Activated naive CD8-positive, alpha-beta T cell treated with anti-CD3 and anti-CD28 coated beads, Interleukin-2, amount 50 U/mL, for 24 hours (primary cell): ENCODE measurements at regions not wholly inside any gene's neighbourhood (a gene's known extent, or its start where the extent isn't known, plus 50 kb on each side); places are given as distances from the start of the nearest gene placed in this dataset.

ENCODE experiments used
- ATAC-seq: fragments of 150-1000 bp; cut with Tn5 transposase; one replicate; pipeline ENCODE4 v1.10.0; 2021
- DNase-seq: peaks from one replicate; pipeline ENCODE4 v3.0.0; 2021
- H3K27ac Mint-ChIP-seq: one replicate; pipeline ENCODE4 v1.8.0; 2021; ENCODE audit warnings: mild to moderate bottlenecking, mixed read lengths
- H3K27me3 Mint-ChIP-seq: one replicate; pipeline ENCODE4 v1.8.0; 2021; ENCODE audit warnings: mixed read lengths
- H3K36me3 Mint-ChIP-seq: one replicate; pipeline ENCODE4 v1.8.0; 2021; ENCODE audit warnings: low read depth, mixed read lengths
- H3K4me1 Mint-ChIP-seq: one replicate; pipeline ENCODE4 v1.8.0; 2021; ENCODE audit warnings: mixed read lengths
- H3K4me3 Mint-ChIP-seq: one replicate; pipeline ENCODE4 v1.8.0; 2021; ENCODE audit warnings: mild to moderate bottlenecking, moderate library complexity, mixed read lengths
- H3K9me3 Mint-ChIP-seq: one replicate; pipeline ENCODE4 v1.8.0; 2021; ENCODE audit warnings: mixed read lengths

DNA sequence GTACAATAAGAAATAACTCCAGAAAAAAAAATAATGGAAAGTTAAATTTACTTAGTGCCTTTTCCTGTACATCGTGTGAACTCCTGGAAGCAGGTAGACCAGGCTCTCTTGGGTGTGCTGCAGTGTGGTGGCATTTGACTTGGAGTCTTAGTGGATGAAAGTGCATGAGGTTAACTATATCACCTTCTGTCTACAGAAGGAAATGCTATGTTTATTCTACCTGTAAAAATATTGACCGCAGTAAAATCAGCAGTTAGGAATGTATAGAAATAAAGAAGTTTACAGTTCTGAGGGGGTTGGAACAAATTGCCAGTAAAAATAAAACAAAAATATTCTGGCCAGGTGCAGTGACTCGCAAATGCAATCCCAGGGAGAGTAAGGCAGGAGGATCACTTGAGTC lies 722.1 kb downstream of the LIG4 start:
- ATAC-seq, result no peak
- no peak for DNase-seq
- Mint-ChIP-seq H3K27me3 (no peaks in the 10 kb centered on the region), H3K27ac (no peak overlapping the region), H3K9me3 (peaks cover 18% of the 10 kb centered on the region), H3K36me3 (no peaks in the 10 kb centered on the region), H3K4me1 (peaks cover 3% of the 10 kb centered on the region), H3K4me3 (no peak overlapping the region)

- no peaks in the 10 kb centered on the region for H3K4me1 Mint-ChIP-seq
- ATAC-seq (no peak), DNase-seq (no peak)
- no peaks in the 10 kb centered on the region for H3K27me3 Mint-ChIP-seq
- peaks cover 4% of the 10 kb centered on the region for H3K9me3 Mint-ChIP-seq
- no peaks in the 10 kb centered on the region for H3K36me3 Mint-ChIP-seq
- no peak overlapping the region for H3K27ac Mint-ChIP-seq
- no peak overlapping the region for H3K4me3 Mint-ChIP-seq
Measured at GRCh38 chr13:107482688-107483087, 732.6 kb downstream of the LIG4 start.

DNA sequence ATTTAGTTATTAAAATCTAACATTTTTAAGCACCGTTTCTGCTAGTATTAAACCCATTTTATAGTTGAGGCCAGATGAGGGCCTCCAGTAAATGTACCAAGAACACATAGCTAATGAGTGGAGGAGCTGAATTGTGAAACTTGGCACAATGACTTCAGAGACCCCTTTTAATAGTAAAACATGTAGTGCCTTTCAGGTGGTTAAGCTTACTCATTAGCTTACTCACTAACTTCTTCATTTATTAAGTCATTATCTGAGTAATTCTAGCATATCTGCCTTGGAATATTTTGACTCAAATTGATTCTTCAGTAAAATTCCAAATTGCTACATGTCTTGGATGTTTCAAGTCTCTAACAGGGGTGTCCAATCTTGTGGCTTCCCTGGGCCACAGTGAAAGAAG lies 735.2 kb downstream of the LIG4 start:
- H3K9me3 Mint-ChIP-seq, result peaks cover 4% of the 10 kb centered on the region
- H3K27me3 Mint-ChIP-seq, result no peaks in the 10 kb centered on the region
- H3K27ac Mint-ChIP-seq, result no peak overlapping the region
- no peak for DNase-seq
- no peaks in the 10 kb centered on the region for H3K36me3 Mint-ChIP-seq
- H3K4me3 Mint-ChIP-seq, result no peak overlapping the region
- H3K4me1 Mint-ChIP-seq, result no peaks in the 10 kb centered on the region
- ATAC-seq, result no peak

GRCh38 chr13:107477772-107478379 lies 737.5 kb downstream of the LIG4 start:
- DNase-seq (no peak), ATAC-seq (no peak)
- Mint-ChIP-seq H3K4me3 (no peak overlapping the region), H3K27ac (no peak overlapping the region), H3K4me1 (no peaks in the 10 kb centered on the region), H3K27me3 (no peaks in the 10 kb centered on the region), H3K9me3 (peaks cover 3% of the 10 kb centered on the region), H3K36me3 (no peaks in the 10 kb centered on the region)

GRCh38 chr13:107475753-107476453 lies 739.4 kb downstream of the LIG4 start:
- Mint-ChIP-seq H3K27ac (no peak overlapping the region), H3K36me3 (no peaks in the 10 kb centered on the region), H3K9me3 (peaks cover 4% of the 10 kb centered on the region), H3K4me3 (no peak overlapping the region), H3K27me3 (no peaks in the 10 kb centered on the region), H3K4me1 (no peaks in the 10 kb centered on the region)
- no peak for ATAC-seq
- DNase-seq, result no peak

DNA sequence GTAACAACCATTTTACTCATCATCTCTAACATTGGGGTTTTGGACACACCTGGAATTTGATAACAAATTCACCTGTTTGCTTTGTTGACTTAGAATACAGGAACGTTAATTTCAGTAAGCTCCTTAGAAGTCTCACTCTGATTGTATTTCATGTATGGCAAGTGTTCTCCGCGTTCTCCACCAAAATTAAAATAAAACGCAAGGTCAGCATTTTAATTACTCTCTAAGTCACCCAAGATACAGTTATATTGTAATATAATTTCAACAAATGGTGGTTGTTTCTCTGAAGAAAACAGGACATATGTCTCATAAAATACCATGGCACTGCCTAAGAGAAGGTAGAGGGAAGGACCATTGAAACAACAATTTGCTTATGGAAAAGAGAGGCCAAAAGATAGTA lies 742.1 kb downstream of the LIG4 start:
- Mint-ChIP-seq H3K27me3 (no peaks in the 10 kb centered on the region), H3K9me3 (peaks cover 8% of the 10 kb centered on the region), H3K27ac (no peak overlapping the region), H3K4me1 (no peaks in the 10 kb centered on the region), H3K4me3 (no peak overlapping the region), H3K36me3 (no peaks in the 10 kb centered on the region)
- DNase-seq (no peak), ATAC-seq (no peak)

- no peak for ATAC-seq
- Mint-ChIP-seq H3K4me1 (no peaks in the 10 kb centered on the region), H3K36me3 (no peaks in the 10 kb centered on the region), H3K9me3 (peaks cover 4% of the 10 kb centered on the region), H3K4me3 (no peak overlapping the region), H3K27ac (no peak overlapping the region), H3K27me3 (no peaks in the 10 kb centered on the region)
- no peak for DNase-seq
Measured at GRCh38 chr13:107466326-107467099, 748.8 kb downstream of the LIG4 start.

- H3K36me3 Mint-ChIP-seq, result no peaks in the 10 kb centered on the region
- no peaks in the 10 kb centered on the region for H3K27me3 Mint-ChIP-seq
- no peaks in the 10 kb centered on the region for H3K9me3 Mint-ChIP-seq
- ATAC-seq, result no peak
- DNase-seq, result no peak
- no peak overlapping the region for H3K27ac Mint-ChIP-seq
- H3K4me3 Mint-ChIP-seq, result no peak overlapping the region
- H3K4me1 Mint-ChIP-seq, result no peaks in the 10 kb centered on the region
Measured at GRCh38 chr13:107462501-107462900, 752.8 kb downstream of the LIG4 start.

DNA sequence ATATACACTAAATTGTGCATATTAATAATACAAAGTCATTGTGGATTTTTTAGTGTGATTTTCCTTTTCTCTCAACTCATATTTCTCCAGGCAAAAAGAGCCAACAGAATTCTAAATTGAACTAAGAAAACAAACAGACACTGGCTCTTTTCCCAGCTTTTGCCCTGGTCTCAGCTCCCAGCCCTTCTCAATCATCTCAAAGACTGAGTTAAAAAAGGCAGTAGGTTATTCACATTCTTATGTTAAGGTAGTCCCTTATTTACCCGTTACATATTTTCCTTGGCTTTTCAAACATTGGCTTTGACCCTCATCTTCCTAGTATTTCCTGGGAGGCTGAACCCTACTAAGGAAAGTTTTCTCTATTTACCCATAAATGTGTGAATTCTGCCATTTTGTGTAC lies 753.6 kb downstream of the LIG4 start:
- Mint-ChIP-seq H3K27ac (no peak overlapping the region), H3K9me3 (no peaks in the 10 kb centered on the region), H3K4me1 (no peaks in the 10 kb centered on the region), H3K36me3 (no peaks in the 10 kb centered on the region), H3K27me3 (no peaks in the 10 kb centered on the region), H3K4me3 (no peak overlapping the region)
- DNase-seq, result no peak
- no peak for ATAC-seq

DNA sequence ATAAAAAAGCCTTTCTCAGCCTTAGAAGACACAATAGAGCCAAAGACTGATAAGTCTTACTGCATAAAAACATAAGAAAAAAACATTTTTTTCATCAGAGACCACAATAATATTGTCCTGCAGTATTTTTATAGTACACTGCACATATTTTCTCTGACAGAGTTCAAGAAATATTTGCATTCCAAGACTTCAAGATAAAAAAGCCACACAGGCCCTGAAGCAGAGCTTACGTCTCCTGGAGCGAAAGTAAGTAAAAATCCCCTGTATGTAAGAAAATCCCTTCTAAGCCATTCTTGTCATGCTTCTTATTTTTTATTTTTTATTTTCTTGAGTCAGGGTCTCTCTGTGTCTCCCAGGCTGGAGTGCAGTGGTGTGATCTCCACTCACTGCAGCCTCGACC lies 755.9 kb downstream of the LIG4 start:
- Mint-ChIP-seq H3K9me3 (peaks cover 10% of the 10 kb centered on the region), H3K4me1 (no peaks in the 10 kb centered on the region), H3K27me3 (no peaks in the 10 kb centered on the region), H3K36me3 (no peaks in the 10 kb centered on the region), H3K27ac (no peak overlapping the region), H3K4me3 (no peak overlapping the region)
- DNase-seq (no peak), ATAC-seq (no peak)

DNA sequence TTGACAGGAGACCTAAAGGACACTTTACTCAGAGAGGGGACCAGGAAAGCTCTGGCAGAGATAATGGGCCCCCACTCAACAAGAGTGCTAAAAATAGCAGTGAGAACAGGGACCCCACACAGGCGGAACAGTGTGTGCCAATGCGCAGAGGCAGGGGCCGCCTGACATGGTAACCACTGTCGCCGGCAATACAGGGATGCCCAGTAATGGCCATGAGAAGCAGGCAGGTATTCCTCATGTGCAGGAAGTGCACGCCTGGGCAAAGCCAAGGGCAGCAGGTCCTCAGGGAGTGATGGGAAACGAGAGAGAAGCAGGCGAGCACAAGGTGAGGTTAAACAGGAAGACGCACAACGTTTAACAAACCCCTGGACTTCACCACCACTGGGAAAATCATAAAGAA lies 757.1 kb downstream of the LIG4 start:
- no peaks in the 10 kb centered on the region for H3K36me3 Mint-ChIP-seq
- DNase-seq, result no peak
- no peaks in the 10 kb centered on the region for H3K4me1 Mint-ChIP-seq
- no peaks in the 10 kb centered on the region for H3K27me3 Mint-ChIP-seq
- H3K27ac Mint-ChIP-seq, result no peak overlapping the region
- H3K4me3 Mint-ChIP-seq, result no peak overlapping the region
- H3K9me3 Mint-ChIP-seq, result peaks cover 19% of the 10 kb centered on the region
- no peak for ATAC-seq

DNA sequence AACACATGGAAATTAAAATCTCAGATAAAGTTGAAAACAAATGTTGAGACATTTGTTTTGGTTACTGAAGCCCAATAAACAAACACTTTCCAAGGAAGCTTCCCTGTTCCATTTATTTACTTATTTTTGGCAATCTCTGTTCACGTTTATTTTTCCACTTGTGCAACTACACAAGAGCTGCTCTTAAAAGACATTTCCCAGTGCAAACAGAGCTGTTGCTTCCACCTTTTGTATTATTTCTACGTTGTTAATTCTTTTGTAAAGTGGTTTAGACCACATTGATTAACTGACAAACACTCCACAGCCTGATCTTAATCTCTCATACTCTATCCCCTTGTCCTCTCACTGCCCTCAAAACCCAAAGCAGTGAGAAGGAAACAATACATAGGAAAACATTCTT lies 757.6 kb downstream of the LIG4 start:
- Mint-ChIP-seq H3K4me1 (no peaks in the 10 kb centered on the region), H3K27me3 (no peaks in the 10 kb centered on the region), H3K4me3 (no peak overlapping the region), H3K27ac (no peak overlapping the region), H3K36me3 (no peaks in the 10 kb centered on the region), H3K9me3 (peaks cover 20% of the 10 kb centered on the region)
- ATAC-seq, result no peak
- no peak for DNase-seq

- H3K36me3 Mint-ChIP-seq, result no peaks in the 10 kb centered on the region
- no peaks in the 10 kb centered on the region for H3K4me1 Mint-ChIP-seq
- H3K27ac Mint-ChIP-seq, result no peak overlapping the region
- peaks cover 28% of the 10 kb centered on the region for H3K9me3 Mint-ChIP-seq
- H3K4me3 Mint-ChIP-seq, result no peak overlapping the region
- ATAC-seq (no peak), DNase-seq (no peak)
- H3K27me3 Mint-ChIP-seq, result no peaks in the 10 kb centered on the region
Measured at GRCh38 chr13:107456431-107456830, 758.9 kb downstream of the LIG4 start.

DNA sequence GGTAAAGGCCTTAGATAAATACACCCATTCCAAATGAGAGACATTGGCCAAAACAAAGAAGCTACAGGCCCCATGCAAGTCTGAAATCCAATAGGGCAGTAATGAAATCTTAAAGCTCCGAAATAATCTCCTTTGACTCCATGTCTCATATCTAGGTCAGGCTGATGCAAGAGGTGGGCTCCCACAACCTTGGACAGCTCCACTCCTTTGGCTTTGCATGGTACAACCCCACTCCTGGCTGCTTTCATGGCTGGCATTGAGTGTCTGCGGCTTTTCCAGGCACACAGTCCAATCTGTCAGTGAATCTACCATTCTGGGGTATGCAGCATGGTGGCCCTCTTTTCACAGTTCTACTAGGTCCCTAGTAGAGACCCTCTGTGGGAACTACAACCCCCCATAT lies 762.5 kb downstream of the LIG4 start:
- Mint-ChIP-seq H3K4me3 (no peak overlapping the region), H3K27ac (no peak overlapping the region), H3K36me3 (no peaks in the 10 kb centered on the region), H3K4me1 (no peaks in the 10 kb centered on the region), H3K27me3 (no peaks in the 10 kb centered on the region), H3K9me3 (peaks cover 46% of the 10 kb centered on the region)
- no peak for DNase-seq
- ATAC-seq, result no peak

DNA sequence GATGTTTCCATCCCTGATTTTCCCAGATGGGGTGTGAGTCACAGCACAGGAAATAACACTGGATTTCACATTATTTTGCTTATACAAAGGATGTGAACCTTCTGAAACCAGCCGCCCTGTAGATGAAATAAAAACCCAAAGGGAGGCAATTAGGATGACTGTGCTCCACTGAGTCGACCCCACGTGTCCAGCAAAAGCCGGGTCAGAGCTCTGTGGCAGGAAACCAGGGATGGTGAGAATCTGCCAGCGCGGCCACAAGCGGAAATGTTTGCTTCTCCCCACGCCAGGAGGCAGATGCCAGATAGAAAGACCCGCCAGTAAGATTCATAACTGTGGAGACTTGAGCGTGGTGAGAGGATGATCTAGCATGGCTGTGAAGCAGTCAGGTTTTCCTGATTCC lies 764.4 kb downstream of the LIG4 start:
- no peak for DNase-seq
- Mint-ChIP-seq H3K9me3 (peaks cover 46% of the 10 kb centered on the region), H3K27me3 (no peaks in the 10 kb centered on the region), H3K27ac (no peak overlapping the region), H3K4me3 (no peak overlapping the region), H3K4me1 (no peaks in the 10 kb centered on the region), H3K36me3 (no peaks in the 10 kb centered on the region)
- ATAC-seq, result no peak
